RPMI8226 (cell line): ENCODE measurements at regions not wholly inside any gene's neighbourhood (a gene's known extent, or its start where the extent isn't known, plus 50 kb on each side); places are given as distances from the start of the nearest gene placed in this dataset.

Experiments used
- DNase-seq: peaks from one replicate; pipeline ENCODE4 v3.0.0-alpha.2; 2015

GRCh38 chr9:2979957-2980610 lies 136.2 kb upstream of the PUM3 start:
- DNase-seq, result no peak

GRCh38 chr9:2972475-2972874 lies 128.6 kb upstream of the PUM3 start:
- DNase-seq, result no peak

GRCh38 chr9:2970864-2971263 lies 127.0 kb upstream of the PUM3 start:
- no peak for DNase-seq

- DNase-seq, result no peak
Measured at GRCh38 chr9:2967766-2968165, 123.9 kb upstream of the PUM3 start.

- DNase-seq, result no peak
Measured at GRCh38 chr9:2966565-2967300, 122.8 kb upstream of the PUM3 start.

GRCh38 chr9:2964470-2964869 lies 120.6 kb upstream of the PUM3 start:
- DNase-seq, result no peak

- no peak for DNase-seq
Measured at GRCh38 chr9:2963307-2963706, 119.4 kb upstream of the PUM3 start.

- DNase-seq, result no peak
Measured at GRCh38 chr9:2962471-2963172, 118.7 kb upstream of the PUM3 start.

GRCh38 chr9:2958219-2958618 lies 114.3 kb upstream of the PUM3 start:
- no peak for DNase-seq

- DNase-seq, result no peak
Measured at GRCh38 chr9:2957656-2958200, 113.8 kb upstream of the PUM3 start.

- no peak for DNase-seq
Measured at GRCh38 chr9:2955575-2955974, 111.7 kb upstream of the PUM3 start.

GRCh38 chr9:2939368-2939767 lies 95.5 kb upstream of the PUM3 start:
- DNase-seq, result no peak

- no peak for DNase-seq
Measured at GRCh38 chr9:2936221-2936620, 92.3 kb upstream of the PUM3 start.

- DNase-seq, result no peak
Measured at GRCh38 chr9:2934883-2935282, 91.0 kb upstream of the PUM3 start.

- no peak for DNase-seq
Measured at GRCh38 chr9:2934241-2934650, 90.4 kb upstream of the PUM3 start.

GRCh38 chr9:2933165-2934095 lies 89.5 kb upstream of the PUM3 start:
- no peak for DNase-seq

- no peak for DNase-seq
Measured at GRCh38 chr9:2928411-2928810, 84.5 kb upstream of the PUM3 start.

- DNase-seq, result no peak
Measured at GRCh38 chr9:2925016-2925415, 81.1 kb upstream of the PUM3 start.

- no peak for DNase-seq
Measured at GRCh38 chr9:2924380-2924768, 80.5 kb upstream of the PUM3 start.

- DNase-seq, result no peak
Measured at GRCh38 chr9:2923766-2924379, 80.0 kb upstream of the PUM3 start.

GRCh38 chr9:2919347-2919746 lies 75.5 kb upstream of the PUM3 start:
- no peak for DNase-seq

GRCh38 chr9:2916382-2916985 lies 72.6 kb upstream of the PUM3 start:
- DNase-seq, result no peak
